ENCODE measurements at regions not wholly inside any gene's neighbourhood (a gene's known extent, or its start where the extent isn't known, plus 50 kb on each side); places are given as distances from the start of the nearest gene placed in this dataset.

GRCh38 chr20:48201885-48202284 lies 416.6 kb upstream of the SULF2 start:
- Histone ChIP-seq H3K27me3 (ENCODE audit: control insufficient read depth in 2 of 2, insufficient read depth in 2 of 2, low read length in 2 of 2) (no peaks in the 10 kb centered on the region), H3K9me3 (replicated peaks in 1 of 2; ENCODE audit: control insufficient read depth in 1 of 2, insufficient read depth in 1 of 2, low read length in 2 of 2) (no peaks in the 10 kb centered on the region), H3K4me1 (ENCODE audit: control insufficient read depth in 1 of 2, insufficient read depth in 2 of 2, low read length in 2 of 2) (no peaks in the 10 kb centered on the region), H3K36me3 (replicated peaks in 1 of 2; ENCODE audit: control insufficient read depth in 1 of 2, insufficient read depth in 2 of 2, low read length in 2 of 2) (no peaks in the 10 kb centered on the region), H3K27ac (ENCODE audit: low read depth in 1 of 2, low read length in 2 of 2) (no peak overlapping the region), H4K20me1 (ENCODE audit: insufficient read depth, low read length) (no peaks in the 10 kb centered on the region), H3K9ac (ENCODE audit: insufficient read depth, low read length, poor library complexity, severe bottlenecking) (no peak overlapping the region), H3K4me2 (replicated peaks; ENCODE audit: extremely low read depth, low read length, poor library complexity, severe bottlenecking) (no peak overlapping the region), H3K4me3 (replicated peaks in 1 of 3; ENCODE audit: low read depth in 2 of 3, low read length in 3 of 3) (no peak overlapping the region), H2AFZ (ENCODE audit: insufficient read depth, low read depth, low read length, poor library complexity, severe bottlenecking) (no peak overlapping the region), H3K79me2 (ENCODE audit: insufficient read depth, low read length) (no peaks in the 10 kb centered on the region)
- Mint-ChIP-seq H3K9me3 (peaks cover 0 to 3% (median 0%) of the 10 kb centered on the region in 7 donors), H3K4me1 (no peaks in the 10 kb centered on the region), H3K36me3 (no peaks in the 10 kb centered on the region), H3K4me3 (no peak overlapping the region), H3K27me3 (ENCODE audit: low read depth in 3 of 3) (peaks cover 4 to 10% (median 4%) of the 10 kb centered on the region in 3 donors), H3K27ac (no peak overlapping the region)
- intact Hi-C loops (cut with micrococcal nuclease): no loop called here
- 97% methylated on average over 4 of the region's 5 CpGs for WGBS (ENCODE audit: insufficient coverage)
- DNase-seq: no peak
- TF ChIP-seq CTCF (IDR thresholded peaks at IDR 0.05): no peak

GRCh38 chr20:48201188-48201587 lies 415.9 kb upstream of the SULF2 start:
- H3K79me2 ChIP-seq (ENCODE audit: insufficient read depth, low read length): no peaks in the 10 kb centered on the region
- peaks cover 2 to 9% (median 4%) of the 10 kb centered on the region in 3 donors for H3K27me3 Mint-ChIP-seq (ENCODE audit: low read depth in 3 of 3)
- H3K9me3 ChIP-seq (replicated peaks in 1 of 2; ENCODE audit: control insufficient read depth in 1 of 2, insufficient read depth in 1 of 2, low read length in 2 of 2): no peaks in the 10 kb centered on the region
- no peak overlapping the region for H3K27ac ChIP-seq (ENCODE audit: low read depth in 1 of 2, low read length in 2 of 2)
- no peak overlapping the region for H3K4me2 ChIP-seq (replicated peaks; ENCODE audit: extremely low read depth, low read length, poor library complexity, severe bottlenecking)
- H3K9ac ChIP-seq (ENCODE audit: insufficient read depth, low read length, poor library complexity, severe bottlenecking): no peak overlapping the region
- H4K20me1 ChIP-seq (ENCODE audit: insufficient read depth, low read length): no peaks in the 10 kb centered on the region
- no peak overlapping the region for H2AFZ ChIP-seq (ENCODE audit: insufficient read depth, low read depth, low read length, poor library complexity, severe bottlenecking)
- H3K4me3 ChIP-seq (replicated peaks in 1 of 3; ENCODE audit: low read depth in 2 of 3, low read length in 3 of 3): no peak overlapping the region
- no peak for DNase-seq
- intact Hi-C loops (cut with micrococcal nuclease): no loop called here
- H3K27me3 ChIP-seq (ENCODE audit: control insufficient read depth in 2 of 2, insufficient read depth in 2 of 2, low read length in 2 of 2): no peaks in the 10 kb centered on the region
- no peak overlapping the region for H3K4me3 Mint-ChIP-seq
- H3K4me1 Mint-ChIP-seq: no peaks in the 10 kb centered on the region
- no peaks in the 10 kb centered on the region for H3K36me3 ChIP-seq (replicated peaks in 1 of 2; ENCODE audit: control insufficient read depth in 1 of 2, insufficient read depth in 2 of 2, low read length in 2 of 2)
- peaks cover 0 to 3% (median 0%) of the 10 kb centered on the region in 7 donors for H3K9me3 Mint-ChIP-seq
- no peaks in the 10 kb centered on the region for H3K36me3 Mint-ChIP-seq
- no peak for TF ChIP-seq CTCF (IDR thresholded peaks at IDR 0.05)
- no peak overlapping the region for H3K27ac Mint-ChIP-seq
- no peaks in the 10 kb centered on the region for H3K4me1 ChIP-seq (ENCODE audit: control insufficient read depth in 1 of 2, insufficient read depth in 2 of 2, low read length in 2 of 2)
- WGBS (ENCODE audit: insufficient coverage): 84% methylated on average over 7 of the region's 8 CpGs

Data from CD14-positive monocyte (primary cell).